ENCODE measurements at regions not wholly inside any gene's neighbourhood (a gene's known extent, or its start where the extent isn't known, plus 50 kb on each side); places are given as distances from the start of the nearest gene placed in this dataset.
"Not testable (repeated sequence)": the region's sequence is repeated elsewhere in the genome, so short reads cannot be mapped to it uniquely, and the experiment has no call there.

DNA sequence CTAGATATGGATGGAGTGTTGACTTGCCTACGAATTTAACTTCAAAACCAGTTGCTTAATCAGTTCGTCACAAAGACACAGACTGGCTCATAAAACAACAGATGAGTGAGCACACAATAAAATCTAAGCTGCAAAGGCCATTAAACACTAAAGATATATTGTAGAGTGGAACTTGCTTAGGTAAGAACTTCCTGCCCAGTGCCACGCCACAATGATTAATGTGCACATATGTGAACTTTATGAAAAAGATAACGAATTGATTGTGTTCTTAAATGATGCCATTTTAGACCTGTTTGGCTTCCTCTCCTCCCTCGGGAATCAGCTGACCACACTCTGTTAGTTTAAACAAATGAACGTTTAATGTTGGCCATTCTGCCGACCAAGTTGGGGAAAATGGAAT lies 2031.3 kb upstream of the CELF4 start:
- intact Hi-C loops (cut with DNase I): no loop called here
- no peak for DNase-seq
- no peak for ATAC-seq (ENCODE audit: poor library complexity)

DNA sequence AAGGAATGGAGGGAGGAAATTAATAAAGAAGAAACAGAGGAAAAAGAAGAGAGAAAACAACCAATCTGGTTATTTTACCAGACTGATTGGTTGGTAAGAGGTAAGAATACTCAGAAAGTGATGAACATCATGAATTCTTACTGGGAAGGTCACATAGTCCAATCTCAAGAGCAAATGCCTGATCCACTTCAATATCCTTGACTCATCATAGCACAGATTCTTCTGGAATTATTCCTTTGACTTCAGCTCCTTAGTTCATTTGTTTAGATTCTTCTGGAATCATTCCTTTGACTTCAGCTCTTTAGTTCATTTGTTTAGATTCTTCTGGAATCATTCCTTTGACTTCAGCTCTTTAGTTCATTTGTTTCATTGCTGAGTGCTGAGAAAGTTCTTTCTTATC lies 2030.6 kb upstream of the CELF4 start:
- intact Hi-C loops (cut with DNase I): no loop called here
- DNase-seq: no peak
- no peak for ATAC-seq (ENCODE audit: poor library complexity)

DNA sequence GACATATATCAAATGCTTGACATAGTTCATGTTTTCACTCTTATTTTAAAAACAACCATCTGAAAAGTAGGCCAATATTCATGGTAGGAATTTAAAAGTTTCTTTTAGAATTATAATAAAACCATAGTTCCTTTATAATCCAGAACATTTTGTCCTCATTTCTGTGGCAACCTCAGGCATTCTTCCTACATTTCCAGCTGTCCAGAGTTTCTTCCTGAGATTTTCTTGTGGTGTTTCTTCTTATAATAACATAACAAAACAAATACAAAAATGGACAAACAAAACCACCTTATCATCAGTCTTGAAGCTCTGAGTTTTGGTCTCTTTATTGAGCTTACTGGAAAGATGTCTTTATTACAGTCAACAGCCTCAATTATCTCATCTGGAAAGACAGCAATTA lies 2028.6 kb upstream of the CELF4 start:
- ATAC-seq (ENCODE audit: poor library complexity) (no peak), DNase-seq (no peak)

DNA sequence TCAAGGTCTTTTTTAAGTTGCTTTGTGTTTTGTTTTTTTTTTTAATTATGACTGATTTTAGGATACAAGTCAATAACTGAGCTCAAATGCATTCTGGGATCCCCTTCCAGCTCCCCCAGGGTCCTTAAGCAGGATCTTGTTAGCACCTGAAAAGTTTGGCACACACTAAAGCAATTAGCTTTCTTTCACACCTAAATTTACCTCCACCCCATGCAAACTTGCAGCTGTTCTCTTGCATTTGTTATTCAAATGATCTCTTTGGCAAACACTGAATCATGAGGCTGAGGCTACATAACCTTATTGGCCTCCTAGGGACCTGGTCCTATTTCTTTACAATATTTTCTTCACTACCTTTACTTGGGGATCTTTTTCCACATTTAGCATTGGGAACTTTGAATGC lies 2026.1 kb upstream of the CELF4 start:
- DNase-seq (no peak), ATAC-seq (ENCODE audit: poor library complexity) (no peak)
- intact Hi-C loops (cut with DNase I): no loop called here

More for the DNA sequence above, 2028.6 kb upstream of the CELF4 start:
- intact Hi-C loops (cut with DNase I): no loop called here

DNA sequence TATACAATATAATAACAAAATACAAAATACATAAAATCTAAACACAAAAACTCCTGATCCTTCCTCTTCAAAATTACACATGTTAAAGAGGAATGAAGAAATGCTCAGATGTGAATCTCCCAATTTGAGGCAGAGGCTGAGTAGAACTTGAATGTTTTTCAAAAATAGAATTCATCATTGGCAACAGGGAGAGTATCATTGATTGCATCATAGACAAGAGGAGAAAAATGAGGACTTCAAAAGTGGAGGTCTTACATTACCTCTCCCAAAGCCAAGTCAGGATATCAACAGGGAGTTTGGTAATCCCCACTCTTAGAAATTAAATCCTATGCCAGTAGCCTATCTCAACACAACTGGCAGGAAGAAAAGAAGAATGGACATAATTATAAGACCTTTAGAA lies 2023.9 kb upstream of the CELF4 start:
- ATAC-seq (ENCODE audit: poor library complexity): no peak
- intact Hi-C loops (cut with DNase I): no loop called here
- DNase-seq: no peak

DNA sequence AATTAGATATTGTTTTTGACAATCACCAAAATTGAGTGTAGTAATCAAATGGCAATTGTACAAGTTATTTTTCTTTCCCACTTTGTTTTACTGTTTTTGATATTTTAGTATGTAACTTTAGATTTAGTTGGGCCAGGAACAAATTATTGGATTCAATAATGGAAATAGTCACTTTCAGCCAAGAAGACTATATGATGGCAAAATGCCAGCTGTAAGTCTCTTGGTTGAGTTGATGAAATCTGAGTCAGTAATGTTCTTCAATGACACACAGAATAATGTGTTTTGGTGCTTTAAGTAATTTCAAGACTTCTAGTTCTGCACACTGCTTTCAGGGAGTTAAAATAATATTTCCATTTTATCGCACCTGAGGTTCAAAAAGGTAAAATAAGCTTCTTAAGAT lies 2022.0 kb upstream of the CELF4 start:
- ATAC-seq (ENCODE audit: poor library complexity) (no peak), DNase-seq (no peak)
- intact Hi-C loops (cut with DNase I): no loop called here

DNA sequence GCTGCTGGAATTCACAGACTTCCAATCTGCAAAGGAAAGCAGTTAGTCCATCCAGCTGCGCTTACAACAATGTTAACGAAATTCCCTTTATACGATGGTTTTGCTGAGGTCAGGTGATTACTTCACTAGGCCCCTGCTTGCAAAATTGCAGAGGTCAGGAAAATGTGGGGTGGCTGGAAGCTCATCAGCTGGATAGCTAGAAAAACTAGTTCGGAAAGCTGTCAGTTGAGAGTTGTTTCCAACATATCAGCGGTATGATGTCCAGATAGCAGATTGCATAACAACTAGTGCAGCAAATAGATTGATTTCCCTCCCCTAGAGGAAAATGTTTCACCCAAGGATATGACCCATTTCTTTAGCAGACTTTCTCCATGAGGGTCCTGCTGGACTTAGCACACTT lies 2021.1 kb upstream of the CELF4 start:
- intact Hi-C loops (cut with DNase I): no loop called here
- DNase-seq: no peak
- ATAC-seq (ENCODE audit: poor library complexity): no peak

DNA sequence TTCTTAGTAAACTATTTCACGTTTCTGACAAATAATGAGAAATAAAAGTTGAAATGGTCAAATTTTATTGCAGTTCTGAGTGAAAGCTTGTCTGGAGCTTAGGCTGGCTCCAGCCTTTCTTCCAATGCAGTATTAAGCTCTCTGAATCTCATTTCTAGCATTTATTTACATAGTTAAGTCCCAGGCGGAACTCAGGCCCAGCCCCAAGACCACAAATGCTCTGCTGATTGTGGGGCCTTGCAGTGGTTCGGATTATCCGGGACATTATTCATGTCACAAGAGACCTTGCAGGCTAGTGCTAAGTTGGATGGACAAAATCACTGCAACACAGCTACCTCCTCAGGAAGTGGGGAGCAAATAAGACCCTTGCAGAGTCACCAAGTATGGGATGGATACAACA lies 2009.3 kb upstream of the CELF4 start:
- ATAC-seq (ENCODE audit: poor library complexity): no peak
- DNase-seq: no peak
- intact Hi-C loops (cut with DNase I): no loop called here

DNA sequence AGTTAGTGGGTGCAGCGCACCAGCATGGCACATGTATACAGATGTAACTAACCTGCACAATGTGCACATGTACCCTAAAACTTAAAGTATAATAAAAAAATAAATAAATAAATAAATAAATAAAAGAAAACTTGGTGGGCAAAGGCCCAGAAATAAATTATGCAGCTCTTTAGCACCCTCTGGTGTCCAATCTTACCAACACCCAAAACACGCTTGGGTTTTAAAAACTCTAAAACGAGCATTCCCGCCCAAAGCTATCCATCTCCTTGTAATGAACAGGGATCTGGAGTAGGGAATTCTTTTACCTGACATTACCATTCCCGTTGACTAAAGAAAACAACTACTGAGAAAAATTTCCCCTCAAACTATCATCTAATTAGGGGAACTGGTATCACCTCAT lies 2005.9 kb upstream of the CELF4 start:
- intact Hi-C loops (cut with DNase I): no loop called here
- DNase-seq (no peak), ATAC-seq (ENCODE audit: poor library complexity) (no peak)

DNA sequence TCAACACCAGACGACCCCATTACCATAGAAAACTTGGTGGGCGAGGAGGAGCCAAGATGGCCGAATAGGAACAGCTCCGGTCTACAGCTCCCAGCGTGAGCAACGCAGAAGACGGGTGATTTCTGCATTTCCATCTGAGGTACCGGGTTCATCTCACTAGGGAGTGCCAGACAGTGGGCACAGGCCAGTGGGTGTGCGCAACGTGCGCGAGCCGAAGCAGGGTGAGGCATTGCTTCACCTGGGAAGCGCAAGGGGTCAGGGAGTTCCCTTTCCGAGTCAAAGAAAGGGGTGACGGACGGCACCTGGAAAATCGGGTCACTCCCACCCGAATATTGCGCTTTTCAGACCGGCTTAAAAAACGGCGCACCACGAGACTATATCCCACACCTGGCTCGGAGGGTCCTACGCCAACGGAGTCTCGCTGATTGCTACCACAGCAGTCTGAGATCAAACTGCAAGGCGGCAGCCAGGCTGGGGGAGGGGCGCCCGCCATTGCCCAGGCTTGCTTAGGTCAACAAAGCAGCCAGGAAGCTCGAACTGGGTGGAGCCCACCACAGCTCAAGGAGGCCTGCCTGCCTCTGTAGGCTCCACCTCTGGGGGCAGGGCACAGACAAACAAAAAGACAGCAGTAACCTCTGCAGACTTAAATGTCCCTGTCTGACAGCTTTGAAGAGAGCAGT lies 2000.1 kb upstream of the CELF4 start:
- DNase-seq: not testable (repeated sequence)

DNA sequence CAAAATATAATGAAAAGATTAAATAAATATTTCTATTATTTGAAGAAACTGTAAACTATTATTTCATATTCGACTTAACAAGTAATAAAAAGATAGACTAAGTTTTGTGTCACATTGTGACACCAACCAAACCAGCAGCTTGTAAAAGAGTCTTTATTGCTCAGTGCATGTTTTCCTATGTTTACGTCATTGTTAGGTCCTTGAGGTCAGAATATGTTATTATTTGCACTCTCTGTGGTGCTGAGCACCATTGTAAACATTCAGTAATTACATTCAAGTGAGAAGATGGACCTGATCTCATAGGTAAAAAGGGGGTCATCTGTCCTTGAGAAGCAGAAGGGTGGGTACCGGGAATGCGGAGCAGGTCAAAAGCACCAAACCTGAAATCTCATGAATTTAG lies 1999.1 kb upstream of the CELF4 start:
- ATAC-seq (ENCODE audit: poor library complexity) (no peak), DNase-seq (no peak)
- intact Hi-C loops (cut with DNase I): no loop called here

More for the DNA sequence above, 2000.1 kb upstream of the CELF4 start:
- ATAC-seq (ENCODE audit: poor library complexity); intact Hi-C loops (cut with DNase I): not testable (repeated sequence)

DNA sequence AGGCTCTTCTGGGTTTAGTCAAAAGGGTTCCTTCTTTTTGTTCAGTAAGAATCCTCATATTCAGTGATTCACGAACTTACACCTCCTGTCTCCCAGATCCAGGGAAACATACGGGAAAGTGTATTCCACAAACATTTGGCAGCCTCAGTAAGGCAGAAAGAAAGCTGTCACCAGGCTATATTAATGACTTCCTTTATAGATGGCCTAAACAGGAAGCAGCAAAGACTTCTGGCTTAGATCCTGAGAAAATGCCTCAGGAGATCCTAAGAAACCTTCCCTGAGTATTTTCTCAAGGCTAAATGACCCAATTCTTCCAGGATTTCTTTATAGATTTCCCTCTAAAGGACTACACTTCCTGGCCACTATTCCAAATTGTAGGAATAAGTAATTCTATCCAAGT lies 1995.5 kb upstream of the CELF4 start:
- ATAC-seq (ENCODE audit: poor library complexity) (no peak), DNase-seq (no peak)
- intact Hi-C loops (cut with DNase I): no loop called here

DNA sequence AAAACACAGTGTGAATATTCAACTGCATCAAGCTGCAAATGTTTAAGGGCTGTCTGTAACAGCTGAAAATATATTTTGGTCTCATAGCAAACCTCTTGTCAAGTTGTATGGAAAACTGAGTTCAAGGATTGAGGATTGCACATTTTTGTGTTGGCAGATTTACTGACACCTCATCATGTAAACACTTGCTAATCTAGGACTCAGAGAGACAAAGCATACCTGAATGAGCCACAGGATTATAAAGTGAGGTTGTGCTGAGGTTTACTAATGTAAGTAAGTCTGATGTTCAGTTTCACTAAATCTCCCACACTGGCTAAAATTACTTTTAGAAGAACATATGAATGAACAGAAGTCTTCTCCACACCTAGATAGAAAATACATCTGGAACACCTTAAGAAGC lies 1993.1 kb upstream of the CELF4 start:
- intact Hi-C loops (cut with DNase I): no loop called here
- ATAC-seq (ENCODE audit: poor library complexity) (no peak), DNase-seq (no peak)

DNA sequence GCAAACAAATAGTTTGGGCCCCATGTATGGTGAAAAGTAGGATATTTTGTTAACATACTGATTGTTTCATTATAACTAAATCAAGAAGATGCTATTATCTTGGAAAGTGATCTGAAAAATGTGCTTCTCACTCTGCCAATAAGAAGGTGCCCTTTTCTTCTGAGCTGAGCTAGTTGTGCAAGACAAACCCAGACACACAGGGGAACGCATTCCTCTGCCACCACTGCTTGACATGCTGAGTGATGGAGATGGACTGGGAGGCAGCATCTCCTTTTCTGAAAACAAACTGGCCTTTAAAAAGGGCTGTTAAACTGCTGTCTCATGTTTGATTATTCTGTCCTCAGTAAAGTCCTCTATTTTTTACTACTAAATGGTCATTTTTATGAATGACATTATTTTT lies 1989.9 kb upstream of the CELF4 start:
- DNase-seq: no peak
- intact Hi-C loops (cut with DNase I): no loop called here
- ATAC-seq (ENCODE audit: poor library complexity): no peak

DNA sequence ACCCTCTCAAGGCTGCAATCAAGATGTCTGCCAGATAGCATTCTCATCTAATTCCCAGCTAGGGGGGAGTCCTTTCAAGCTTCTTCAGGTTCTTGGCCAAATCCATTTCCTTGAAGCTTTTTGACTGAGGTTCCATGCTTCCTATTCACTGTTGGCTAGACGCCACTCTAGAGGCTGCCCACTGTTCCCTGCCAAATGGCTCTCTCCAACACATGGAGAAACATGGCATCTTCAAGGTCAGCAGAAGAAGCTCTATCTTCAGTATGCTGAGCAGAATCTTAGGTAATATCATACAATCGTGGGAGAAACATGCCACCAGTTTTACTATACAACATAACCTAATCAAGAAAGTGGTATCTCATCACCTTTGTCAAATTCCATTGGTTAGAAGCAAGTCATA lies 1985.1 kb upstream of the CELF4 start:
- DNase-seq: no peak
- intact Hi-C loops (cut with DNase I): no loop called here
- no peak for ATAC-seq (ENCODE audit: poor library complexity)

DNA sequence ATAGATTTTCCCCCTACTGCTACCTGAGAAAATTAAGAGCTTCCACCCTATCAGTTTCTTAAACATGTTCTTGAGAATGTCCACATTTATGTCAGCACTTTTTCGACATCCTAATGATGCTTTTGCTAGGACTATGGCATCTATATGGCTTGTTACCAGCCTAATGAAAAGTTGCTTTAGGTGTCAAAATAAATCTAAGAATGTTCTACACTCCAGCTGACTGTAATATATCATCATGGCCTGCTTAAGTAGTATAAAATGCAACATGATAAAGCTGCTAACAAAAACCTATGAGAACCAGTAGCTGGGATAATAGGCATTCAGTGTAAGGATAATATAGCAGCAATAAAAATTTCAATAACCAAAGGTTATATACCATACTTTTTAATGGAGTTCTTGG lies 1983.5 kb upstream of the CELF4 start:
- intact Hi-C loops (cut with DNase I): no loop called here
- DNase-seq (no peak), ATAC-seq (ENCODE audit: poor library complexity) (no peak)

DNA sequence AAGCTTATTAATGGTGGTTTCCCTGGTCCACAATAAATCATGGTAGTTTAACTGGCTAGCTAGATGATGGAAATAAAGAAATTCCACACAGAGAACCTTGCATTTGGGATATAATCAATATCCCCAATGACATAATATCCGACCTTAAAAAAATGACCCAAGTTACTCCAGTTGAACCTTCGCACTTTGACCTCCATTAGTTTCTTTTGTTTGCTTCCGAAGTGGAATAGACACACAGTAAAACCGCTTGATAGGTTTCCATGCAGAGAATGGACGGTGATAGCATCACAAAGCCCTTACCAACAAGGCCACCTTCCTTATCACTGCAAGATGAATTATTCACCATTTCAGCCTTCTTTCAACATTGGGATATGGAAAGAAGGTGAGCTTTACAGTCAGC lies 1966.1 kb upstream of the CELF4 start:
- intact Hi-C loops (cut with DNase I): no loop called here
- DNase-seq (no peak), ATAC-seq (ENCODE audit: poor library complexity) (no peak)

DNA sequence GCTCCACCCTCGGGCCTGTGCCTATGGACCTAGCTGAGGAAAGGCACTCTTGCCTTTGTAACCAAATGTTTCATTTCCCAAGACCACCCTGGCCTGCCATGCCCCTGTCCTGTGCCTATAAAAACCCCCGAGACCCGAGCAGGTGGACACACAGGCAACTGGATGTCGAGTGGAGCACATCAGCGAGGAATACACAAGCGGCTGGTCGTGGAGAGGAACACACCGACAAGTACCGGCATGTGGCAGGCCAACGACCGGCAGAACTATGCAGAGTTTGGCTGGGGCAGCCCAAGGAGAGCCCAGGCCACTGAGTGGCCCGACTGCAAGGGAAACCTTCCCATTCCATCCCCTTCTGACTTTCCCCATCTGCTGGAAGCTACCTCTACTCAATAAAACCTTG lies 1963.8 kb upstream of the CELF4 start:
- intact Hi-C loops (cut with DNase I): no loop called here
- no peak for ATAC-seq (ENCODE audit: poor library complexity)
- no peak for DNase-seq

DNA sequence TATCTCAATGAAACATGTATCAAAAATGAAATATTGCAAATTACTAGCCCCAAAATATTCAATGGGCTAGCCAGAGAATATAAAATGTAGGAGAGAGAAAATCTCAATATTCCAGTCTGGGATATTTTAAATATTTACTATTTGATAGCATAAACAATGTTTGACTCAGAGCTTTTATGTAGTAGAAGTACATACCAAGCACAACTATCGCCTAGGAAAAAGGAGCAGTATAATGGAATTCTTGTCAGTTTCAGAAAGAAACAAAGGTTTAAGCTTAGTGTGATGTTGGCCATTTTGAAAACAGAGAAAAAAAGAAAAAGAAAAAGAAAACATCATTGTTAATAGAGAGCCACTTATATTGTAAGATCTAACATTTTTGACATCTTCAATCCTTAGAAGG lies 1961.9 kb upstream of the CELF4 start:
- intact Hi-C loops (cut with DNase I): no loop called here
- no peak for ATAC-seq (ENCODE audit: poor library complexity)
- DNase-seq: no peak

DNA sequence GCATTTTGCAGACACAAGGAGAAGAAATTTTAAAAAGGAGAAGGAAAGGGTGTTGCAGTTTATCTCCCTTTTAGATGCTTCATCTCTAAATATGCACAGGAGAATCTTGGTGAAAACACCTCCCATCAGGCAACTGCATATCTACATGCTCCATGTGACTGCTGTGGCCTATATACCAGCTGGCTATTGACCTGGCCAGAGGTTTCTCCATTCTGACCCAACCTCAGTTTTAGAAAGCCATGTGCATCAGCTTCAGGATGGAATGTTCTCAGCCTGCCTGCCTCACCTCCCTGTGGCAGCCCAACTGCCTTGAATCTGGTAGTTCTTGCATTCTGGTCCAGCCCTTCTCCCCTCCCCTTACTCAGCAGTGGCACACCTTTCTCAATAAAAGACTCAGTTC lies 1958.8 kb upstream of the CELF4 start:
- intact Hi-C loops (cut with DNase I): no loop called here
- ATAC-seq (ENCODE audit: poor library complexity): no peak
- no peak for DNase-seq

DNA sequence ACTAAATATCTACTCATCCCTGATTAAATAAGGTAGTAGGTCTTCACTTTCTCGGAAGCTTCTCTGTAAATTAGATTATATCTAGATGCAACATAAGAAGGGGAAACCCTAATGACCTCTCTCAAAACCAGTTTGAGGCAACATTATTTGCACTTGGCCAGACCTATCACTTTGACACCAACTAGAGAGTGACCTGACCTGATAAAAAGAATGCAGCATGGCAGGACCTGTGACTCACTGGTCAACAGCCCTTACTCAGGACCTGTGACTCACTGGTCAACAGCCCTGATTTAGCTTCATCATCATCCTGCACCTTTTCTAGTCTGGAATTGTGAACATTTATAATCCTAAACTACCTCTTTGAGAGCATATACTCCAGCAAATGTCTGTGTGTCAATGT lies 1957.7 kb upstream of the CELF4 start:
- ATAC-seq (ENCODE audit: poor library complexity): no peak
- DNase-seq: no peak
- intact Hi-C loops (cut with DNase I): no loop called here

All from Right ventricle myocardium superior (tissue), 1 donor.